Mesenchymal stem cell (in vitro differentiated cells and primary cell): ENCODE measurements at regions not wholly inside any gene's neighbourhood (a gene's known extent, or its start where the extent isn't known, plus 50 kb on each side); places are given as distances from the start of the nearest gene placed in this dataset.
A peak's percentile ranks its signal among the peaks of the same experiment; 100 is the strongest.

Source experiments
- DNase-seq: peaks from one replicate; pipeline ENCODE4 v3.0.0-alpha.2; 2013
- H2AFZ ChIP-seq: one replicate; pipeline ENCODE4 v1.6.1; 2013; ENCODE audit warnings: low read depth, mild to moderate bottlenecking, control low read depth, inconsistent platforms, low read length, moderate library complexity
- H2AK5ac ChIP-seq: 2 replicates; pipeline ENCODE4 v1.6.1; 2013; ENCODE audit warnings: low read length, moderate library complexity, mild to moderate bottlenecking, inconsistent platforms; ENCODE audit not compliant: severe bottlenecking
- H2BK120ac ChIP-seq: one replicate; pipeline ENCODE4 v1.6.1; 2013; ENCODE audit warnings: low read depth, mild to moderate bottlenecking, inconsistent platforms, low read length, moderate library complexity
- H2BK12ac ChIP-seq, 2 experiments: one replicate each; pipeline ENCODE4 v1.6.1; 2013; ENCODE audit warnings: inconsistent platforms in 2 of 2, low read length in 2 of 2, mild to moderate bottlenecking in 2 of 2, moderate library complexity in 2 of 2, control low read depth in 1 of 2
- H2BK15ac ChIP-seq: one replicate; pipeline ENCODE4 v1.6.1; 2013; ENCODE audit warnings: mild to moderate bottlenecking, low read depth, inconsistent platforms; ENCODE audit not compliant: poor library complexity, severe bottlenecking
- H2BK5ac ChIP-seq: 2 replicates; pipeline ENCODE4 v1.6.1; 2013; ENCODE audit warnings: low read depth, mild to moderate bottlenecking, low read length, control low read depth, inconsistent platforms; ENCODE audit not compliant: poor library complexity, severe bottlenecking
- H3K14ac ChIP-seq, 2 experiments: one replicate each; pipeline ENCODE4 v1.6.1; 2013; ENCODE audit warnings: inconsistent platforms in 2 of 2, low read length in 2 of 2, control low read depth in 1 of 2, mild to moderate bottlenecking in 1 of 2, moderate library complexity in 1 of 2
- H3K18ac ChIP-seq, 2 experiments: one replicate each; pipeline ENCODE4 v1.6.1; 2013; ENCODE audit warnings: inconsistent platforms in 2 of 2, low read length in 2 of 2, control low read depth in 1 of 2, low read depth in 1 of 2, mild to moderate bottlenecking in 1 of 2
- H3K23ac ChIP-seq, 2 experiments: one replicate each; pipeline ENCODE4 v1.6.1; 2013; ENCODE audit warnings: inconsistent platforms in 2 of 2, low read length in 2 of 2, mild to moderate bottlenecking in 2 of 2, moderate library complexity in 2 of 2, control low read depth in 1 of 2
- H3K27ac ChIP-seq: 2 replicates; pipeline ENCODE4 v1.5.1; 2013; ENCODE audit warnings: mild to moderate bottlenecking, moderate library complexity, low read length, control low read depth, inconsistent platforms; ENCODE audit not compliant: poor library complexity, severe bottlenecking
- H3K27me3 ChIP-seq, 2 experiments: 2 replicates each; pipeline versions ENCODE4 v1.6.1 to v1.7.0; 2013; ENCODE audit warnings: low read length in 2 of 2, mild to moderate bottlenecking in 2 of 2, moderate library complexity in 2 of 2, control low read depth in 1 of 2, inconsistent platforms in 1 of 2; ENCODE audit not compliant: control insufficient read depth in 1 of 2, insufficient read depth in 1 of 2
- H3K36me3 ChIP-seq, 2 experiments: 2 replicates each; pipeline versions ENCODE4 v1.6.1 to v1.7.0; 2013; ENCODE audit warnings: low read length in 2 of 2, control low read depth in 1 of 2, inconsistent platforms in 1 of 2, low read depth in 1 of 2, mild to moderate bottlenecking in 1 of 2; ENCODE audit not compliant: insufficient read depth in 2 of 2, control insufficient read depth in 1 of 2
- H3K4ac ChIP-seq, 2 experiments: one replicate each; pipeline ENCODE4 v1.6.1; 2013; ENCODE audit warnings: inconsistent platforms in 2 of 2, low read length in 2 of 2, mild to moderate bottlenecking in 2 of 2, moderate library complexity in 2 of 2, control low read depth in 1 of 2, low read depth in 1 of 2
- H3K4me1 ChIP-seq: 2 replicates; pipeline ENCODE4 v1.6.1; 2013; ENCODE audit warnings: low read depth, low read length, control low read depth; ENCODE audit not compliant: control insufficient read depth, insufficient read depth
- H3K4me2 ChIP-seq: 2 replicates; pipeline ENCODE4 v1.6.1; 2013; ENCODE audit warnings: low read length, mild to moderate bottlenecking, inconsistent platforms; ENCODE audit not compliant: poor library complexity, severe bottlenecking
- H3K4me3 ChIP-seq, 2 experiments: 2 replicates each; pipeline versions ENCODE4 v1.5.1 to v1.7.0; 2013; ENCODE audit warnings: low read length in 2 of 2, mild to moderate bottlenecking in 2 of 2, control low read depth in 1 of 2, low read depth in 1 of 2; ENCODE audit not compliant: insufficient read depth in 1 of 2
- H3K79me1 ChIP-seq: replicated peaks from 2 replicates; pipeline ENCODE4 v1.6.1; 2013; ENCODE audit warnings: mild to moderate bottlenecking, control low read depth, low read length, inconsistent platforms; ENCODE audit not compliant: poor library complexity, severe bottlenecking
- H3K9ac ChIP-seq: 2 replicates; pipeline ENCODE4 v1.7.0; 2013; ENCODE audit warnings: mild to moderate bottlenecking, low read length, moderate library complexity
- H3K9me3 ChIP-seq: 2 replicates; pipeline ENCODE4 v1.7.0; 2013; ENCODE audit warnings: mild to moderate bottlenecking, low read length; ENCODE audit not compliant: control insufficient read depth
- H4K8ac ChIP-seq: one replicate; pipeline ENCODE4 v1.6.1; 2013; ENCODE audit warnings: inconsistent platforms, mild to moderate bottlenecking, low read length, moderate library complexity
- H4K91ac ChIP-seq: one replicate; pipeline ENCODE4 v1.6.1; 2013; ENCODE audit warnings: mild to moderate bottlenecking, low read length, inconsistent platforms
- WGBS: methylation state at CpG from one replicate; pipeline ENCODE4 v1.1.7; 2013; ENCODE audit warnings: mixed read lengths; 5-methylcytosine and 5-hydroxymethylcytosine counted together

- H4K91ac ChIP-seq = no peak overlapping the region
These were observed 104.8 kb upstream of the CXCL13 start for GRCh38 chr4:77500801-77501200.

DNA sequence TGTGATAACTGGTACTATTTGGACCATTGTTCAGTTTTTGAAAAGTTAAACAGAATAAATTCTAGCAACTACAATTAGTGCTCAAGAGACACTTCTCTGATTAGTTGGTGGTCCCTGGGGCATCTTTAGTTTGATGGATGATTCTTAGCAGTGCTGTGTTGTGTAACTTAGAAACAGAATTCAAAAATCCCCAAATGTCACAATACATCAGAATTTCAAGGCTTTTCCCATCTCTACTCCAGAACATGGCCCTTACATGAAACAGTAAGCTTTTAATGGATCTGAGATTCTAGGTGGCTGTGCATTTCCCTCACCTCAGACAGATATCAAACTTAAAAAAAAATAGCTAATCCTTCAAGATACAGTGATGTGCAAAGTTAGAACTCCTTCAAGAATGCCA lies 104.4 kb upstream of the CXCL13 start:
- Histone ChIP-seq H2BK120ac (no peak overlapping the region), H3K4me1 (peaks cover 2% of the 10 kb centered on the region), H3K36me3 (no peaks in the 10 kb centered on the region), H4K8ac (no peak overlapping the region), H3K4ac (no peak overlapping the region), H3K18ac (no peak overlapping the region), H3K27ac (no peak overlapping the region), H2BK5ac (no peak overlapping the region), H2BK15ac (no peak overlapping the region), H3K23ac (no peak overlapping the region), H2AFZ (no peak overlapping the region), H3K79me1 (no peaks in the 10 kb centered on the region), H3K9ac (no peak overlapping the region), H4K91ac (no peak overlapping the region), H3K9me3 (no peaks in the 10 kb centered on the region), H2AK5ac (no peak overlapping the region), H3K4me3 (no peak overlapping the region), H3K27me3 (peaks cover 0 to 31% of the 10 kb centered on the region in 2 experiments), H2BK12ac (no peak overlapping the region), H3K4me2 (no peak overlapping the region), H3K14ac (no peak overlapping the region)
- no peak for DNase-seq

More at GRCh38 chr4:77500801-77501200, 104.8 kb upstream of the CXCL13 start:
- Histone ChIP-seq H3K79me1 (no peaks in the 10 kb centered on the region), H2BK12ac (no peak overlapping the region), H2AK5ac (peak overlapping the region; percentile 62), H3K27ac (no peak overlapping the region), H3K23ac (no peak overlapping the region), H2AFZ (no peak overlapping the region), H3K36me3 (no peaks in the 10 kb centered on the region), H4K8ac (no peak overlapping the region), H3K4me2 (no peak overlapping the region), H3K4ac (no peak overlapping the region), H2BK120ac (no peak overlapping the region), H3K27me3 (peaks cover 0 to 31% of the 10 kb centered on the region in 2 experiments), H3K14ac (no peak overlapping the region), H2BK15ac (no peak overlapping the region), H2BK5ac (no peak overlapping the region), H3K4me3 (no peak overlapping the region), H3K4me1 (peaks cover 2% of the 10 kb centered on the region), H3K9me3 (peaks cover 1% of the 10 kb centered on the region), H3K9ac (no peak overlapping the region), H3K18ac (no peak overlapping the region)
- no peak for DNase-seq
- 86% methylated on average over 3 of the region's 3 CpGs for WGBS

- Histone ChIP-seq H2BK120ac (no peak overlapping the region), H2BK15ac (no peak overlapping the region), H3K4me1 (peaks cover 2% of the 10 kb centered on the region), H3K36me3 (no peaks in the 10 kb centered on the region), H3K4ac (no peak overlapping the region), H3K14ac (no peak overlapping the region), H3K9me3 (no peaks in the 10 kb centered on the region), H3K4me3 (no peak overlapping the region), H3K18ac (no peak overlapping the region), H4K8ac (no peak overlapping the region), H3K23ac (no peak overlapping the region), H3K79me1 (no peaks in the 10 kb centered on the region), H3K4me2 (no peak overlapping the region), H4K91ac (no peak overlapping the region), H3K27ac (no peak overlapping the region), H3K27me3 (peaks cover 0 to 28% of the 10 kb centered on the region in 2 experiments), H2BK12ac (no peak overlapping the region), H3K9ac (no peak overlapping the region), H2AK5ac (no peak overlapping the region), H2BK5ac (no peak overlapping the region), H2AFZ (no peak overlapping the region)
- WGBS = 8% methylated on average over 1 of the region's 2 CpGs
- DNase-seq = no peak
These were observed 103.8 kb upstream of the CXCL13 start for GRCh38 chr4:77501851-77502250.

- Histone ChIP-seq H2BK15ac (no peak overlapping the region), H3K4me1 (peaks cover 2% of the 10 kb centered on the region), H3K4me3 (no peak overlapping the region), H2BK5ac (no peak overlapping the region), H2BK120ac (no peak overlapping the region), H3K79me1 (no peaks in the 10 kb centered on the region), H3K18ac (no peak overlapping the region), H3K23ac (no peak overlapping the region), H4K91ac (no peak overlapping the region), H2BK12ac (no peak overlapping the region), H3K36me3 (no peaks in the 10 kb centered on the region), H4K8ac (no peak overlapping the region), H3K27me3 (peaks cover 0 to 22% of the 10 kb centered on the region in 2 experiments), H3K4ac (no peak overlapping the region), H3K9ac (no peak overlapping the region), H3K27ac (no peak overlapping the region), H2AFZ (no peak overlapping the region), H2AK5ac (no peak overlapping the region), H3K14ac (no peak overlapping the region), H3K9me3 (no peaks in the 10 kb centered on the region), H3K4me2 (no peak overlapping the region)
- DNase-seq = no peak
- no CpG with 5 or more reads among the region's 2 CpGs for WGBS
These were observed 101.2 kb upstream of the CXCL13 start for GRCh38 chr4:77504407-77504806.
